GM18519 (cell line): ENCODE measurements at regions not wholly inside any gene's neighbourhood (a gene's known extent, or its start where the extent isn't known, plus 50 kb on each side); places are given as distances from the start of the nearest gene placed in this dataset.
"Not testable (repeated sequence)": the region's sequence is repeated elsewhere in the genome, so short reads cannot be mapped to it uniquely, and the experiment has no call there.

Experiments
- ATAC-seq: cut with Tn5 transposase; IDR thresholded peaks from one replicate; pipeline ENCODE4 v1.9.1; 2021; ENCODE audit warnings: mild to moderate bottlenecking, moderate library complexity; ENCODE audit not compliant: unreplicated experiment, low FRiP score

DNA sequence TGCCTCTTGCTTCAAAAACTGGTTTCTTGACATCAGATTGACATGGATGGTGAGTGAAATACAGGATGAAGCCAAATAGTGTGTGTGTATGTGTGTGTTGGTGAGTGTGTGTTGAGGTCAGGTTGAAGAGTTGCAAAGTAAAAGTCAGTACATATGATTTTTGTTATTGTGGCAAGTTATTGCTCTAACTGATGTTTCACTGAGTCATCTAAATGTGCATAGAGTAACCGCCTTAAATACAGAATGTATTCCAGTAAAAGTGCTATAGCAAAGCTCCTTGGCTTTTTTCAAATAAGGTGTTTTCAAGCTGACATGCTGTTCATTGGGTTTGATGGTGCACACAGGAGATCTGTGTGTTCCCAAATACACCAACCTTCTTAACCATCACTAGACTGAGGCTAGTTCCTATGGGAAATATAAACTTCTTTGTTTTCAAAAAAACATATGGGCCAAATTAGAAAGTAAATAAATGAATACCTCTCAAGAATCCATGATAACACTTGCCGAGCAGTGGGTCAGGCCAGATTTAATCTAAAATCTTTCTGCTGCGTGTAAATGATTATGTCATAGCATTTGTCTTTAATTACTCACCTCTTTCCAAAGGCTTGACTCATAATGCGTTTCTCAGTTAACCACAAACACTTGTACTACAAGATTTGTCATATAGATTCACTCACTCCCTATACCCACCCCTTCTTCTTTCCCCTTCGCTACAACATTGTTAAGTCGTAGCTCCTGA, 151.1 kb downstream of the LYPLAL1 start:
- ATAC-seq: no peak

DNA sequence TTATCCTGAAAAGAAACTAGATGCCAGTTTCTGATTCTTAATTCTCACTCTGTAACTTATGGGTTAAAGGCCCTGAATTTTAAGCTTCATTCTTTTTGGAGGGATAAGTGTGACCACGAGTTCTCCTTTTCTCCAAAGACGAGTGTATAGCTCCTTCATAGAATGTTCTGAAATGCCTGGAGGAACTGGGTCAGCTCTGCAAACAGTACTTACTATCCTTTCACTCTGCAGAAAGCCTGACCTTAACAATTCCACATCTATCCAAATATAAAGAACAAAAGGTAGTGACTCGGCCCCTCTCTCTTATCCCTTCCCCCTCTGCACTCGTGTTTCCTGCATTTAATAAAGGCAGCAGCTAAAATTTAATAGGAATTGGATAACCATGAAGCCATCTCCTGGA, 150.5 kb downstream of the LYPLAL1 start:
- no peak for ATAC-seq

DNA sequence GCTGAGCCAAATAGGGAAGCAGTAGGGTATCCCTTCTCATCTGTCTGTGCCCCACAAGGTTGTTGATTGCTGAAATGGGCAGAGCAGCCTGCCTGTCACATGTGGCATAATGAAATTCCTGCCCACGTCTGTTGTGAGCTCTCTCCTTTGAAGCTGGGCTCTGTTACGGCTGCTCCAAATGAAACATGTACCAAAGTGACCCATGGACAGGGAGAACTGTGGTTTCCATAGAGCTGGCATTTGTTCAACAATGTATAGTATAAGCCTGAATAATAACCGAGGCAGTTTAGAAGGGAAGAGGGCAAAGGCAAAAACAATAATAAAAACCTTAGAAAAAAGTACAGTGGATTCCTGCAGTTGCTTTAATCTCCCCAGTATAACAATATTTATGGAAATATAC, 149.7 kb downstream of the LYPLAL1 start:
- no peak for ATAC-seq

DNA sequence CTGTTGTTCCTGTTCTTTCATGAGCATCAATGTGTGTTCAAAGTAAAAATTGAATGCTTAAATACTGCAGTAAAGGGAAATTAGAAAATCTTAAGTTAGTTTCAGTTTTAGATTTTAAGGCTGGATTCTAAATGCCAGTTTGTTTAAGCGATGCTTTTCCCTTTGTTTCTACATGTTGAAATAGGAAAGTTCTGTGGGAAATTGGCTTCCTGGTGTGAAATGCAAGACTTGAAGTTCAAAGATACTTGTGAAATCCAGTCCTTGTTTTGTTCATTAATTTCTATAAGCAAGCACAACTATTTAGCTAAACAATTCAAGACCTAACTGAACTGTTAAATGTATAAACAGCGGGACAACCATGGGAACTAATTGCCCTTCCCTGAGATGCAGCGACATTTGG, 149.1 kb downstream of the LYPLAL1 start:
- no peak for ATAC-seq

DNA sequence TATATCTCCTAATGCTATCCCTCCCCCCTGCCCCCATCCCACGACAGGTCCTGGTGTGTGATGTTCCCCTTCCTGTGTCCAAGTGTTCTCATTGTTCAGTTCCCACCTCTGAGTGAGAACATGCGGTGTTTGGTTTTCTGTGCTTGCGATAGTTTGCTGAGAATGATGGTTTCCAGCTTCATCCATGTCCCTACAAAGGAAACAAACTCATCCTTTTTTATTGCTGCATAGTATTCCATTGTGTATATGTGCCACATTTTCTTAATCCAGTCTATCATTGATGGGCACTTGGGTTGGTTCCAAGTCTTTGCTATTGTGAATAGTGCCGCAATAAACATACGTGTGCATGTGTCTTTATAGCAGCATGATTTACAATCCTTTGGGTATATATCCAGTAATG, 146.9 kb downstream of the LYPLAL1 start:
- ATAC-seq: not testable (repeated sequence)

DNA sequence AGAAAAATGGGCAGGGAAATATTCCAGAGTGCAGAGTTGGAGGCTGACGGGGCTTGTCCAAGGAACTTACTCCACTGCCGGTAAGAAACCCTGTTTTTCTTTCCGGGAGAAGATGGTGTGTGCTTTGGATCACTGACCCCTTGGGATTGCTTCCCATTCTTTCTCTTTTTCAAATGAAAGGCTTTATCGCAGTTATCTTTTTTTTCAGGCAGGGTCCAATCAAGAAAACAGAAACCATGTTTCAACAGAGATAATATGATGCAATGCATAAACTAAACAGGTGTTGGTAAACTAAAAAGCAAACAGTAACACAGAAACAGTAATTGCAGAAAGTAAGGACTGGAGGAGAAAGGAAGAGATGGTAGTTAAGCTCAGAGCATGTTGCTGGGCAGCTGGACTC, 145.1 kb downstream of the LYPLAL1 start:
- ATAC-seq: no peak

DNA sequence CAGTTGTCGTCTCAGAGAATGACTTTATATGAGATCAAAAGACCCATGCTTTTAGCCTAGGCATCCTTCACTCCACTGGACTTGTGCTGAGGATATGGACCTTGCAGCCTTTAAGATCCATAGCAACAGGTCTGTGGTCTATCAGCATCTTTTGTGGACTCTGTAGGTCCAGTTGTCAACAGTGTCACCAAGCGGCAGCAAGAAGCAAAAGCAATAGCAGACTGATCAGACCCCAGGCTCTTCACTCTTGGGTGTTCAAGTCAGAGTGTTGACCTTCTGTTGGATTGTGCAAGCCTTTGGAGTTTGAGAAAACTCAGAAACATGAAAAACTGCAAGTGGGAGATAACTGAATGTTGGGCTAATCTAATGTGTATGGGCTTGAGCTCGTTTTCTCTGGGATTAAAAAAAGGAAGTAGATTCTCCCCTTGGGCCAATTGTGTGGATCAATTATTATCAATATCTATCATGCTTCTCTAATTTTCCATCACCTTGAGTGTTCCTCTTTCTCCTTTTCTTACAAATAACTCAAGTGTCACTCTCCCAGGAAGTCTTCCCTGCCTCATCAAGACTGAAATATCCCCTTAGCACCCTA, 144.2 kb downstream of the LYPLAL1 start:
- peak; percentile 54 for ATAC-seq

DNA sequence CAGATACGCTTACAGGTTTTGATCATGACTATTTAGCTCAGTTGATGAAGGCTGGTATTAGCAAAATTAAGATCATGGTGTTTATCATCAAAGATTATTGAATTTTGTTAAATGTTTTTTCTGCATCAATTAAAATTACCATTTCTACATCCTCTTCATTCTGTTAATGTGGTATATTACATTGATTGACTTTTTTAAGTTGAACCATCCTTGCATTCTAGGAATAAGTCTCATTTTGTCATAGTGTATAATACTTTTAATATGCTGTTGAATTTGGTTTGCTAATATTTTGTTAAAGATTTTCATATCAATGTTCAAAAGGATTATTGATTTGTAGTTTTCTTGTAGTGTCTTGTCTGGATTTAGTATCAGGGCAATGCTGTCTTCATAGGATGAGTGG, 142.4 kb downstream of the LYPLAL1 start:
- no peak for ATAC-seq

DNA sequence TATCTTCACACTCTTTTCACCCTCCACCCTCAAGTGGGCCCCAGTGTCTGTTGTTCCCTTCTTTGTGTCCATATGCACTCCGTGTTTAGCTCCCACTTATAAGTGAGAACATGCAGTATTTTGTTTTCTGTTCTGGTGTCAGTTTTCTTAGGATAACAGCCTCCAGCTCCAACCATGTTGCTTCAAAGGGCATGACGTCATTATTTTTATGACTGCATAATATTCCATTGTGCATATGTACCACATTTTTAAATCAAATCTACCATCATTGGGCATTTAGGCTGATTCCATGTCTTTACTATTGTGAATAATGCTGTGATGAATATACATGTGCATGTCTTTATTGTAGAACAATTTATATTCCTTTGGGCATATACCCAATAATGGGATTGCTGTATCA, 140.3 kb downstream of the LYPLAL1 start:
- ATAC-seq: no peak

DNA sequence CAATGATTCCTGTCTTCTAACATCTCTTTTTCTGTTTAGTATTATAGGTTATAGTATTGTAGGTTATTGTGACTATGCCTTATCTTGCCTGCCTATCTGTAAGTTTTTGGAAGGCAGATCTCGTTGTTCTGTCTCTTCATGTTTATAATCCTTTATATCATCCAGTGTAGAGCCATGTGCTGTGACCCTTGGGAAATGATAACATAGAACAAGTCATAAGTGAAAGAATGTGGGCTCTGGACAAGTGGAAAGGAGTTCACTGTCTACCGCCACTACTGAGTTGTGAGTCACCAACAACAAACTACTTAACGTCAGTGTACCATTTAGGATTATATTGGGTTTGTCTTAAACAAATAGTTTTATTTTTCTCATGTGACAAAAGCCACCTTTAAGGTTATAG, 139.3 kb downstream of the LYPLAL1 start:
- no peak for ATAC-seq

DNA sequence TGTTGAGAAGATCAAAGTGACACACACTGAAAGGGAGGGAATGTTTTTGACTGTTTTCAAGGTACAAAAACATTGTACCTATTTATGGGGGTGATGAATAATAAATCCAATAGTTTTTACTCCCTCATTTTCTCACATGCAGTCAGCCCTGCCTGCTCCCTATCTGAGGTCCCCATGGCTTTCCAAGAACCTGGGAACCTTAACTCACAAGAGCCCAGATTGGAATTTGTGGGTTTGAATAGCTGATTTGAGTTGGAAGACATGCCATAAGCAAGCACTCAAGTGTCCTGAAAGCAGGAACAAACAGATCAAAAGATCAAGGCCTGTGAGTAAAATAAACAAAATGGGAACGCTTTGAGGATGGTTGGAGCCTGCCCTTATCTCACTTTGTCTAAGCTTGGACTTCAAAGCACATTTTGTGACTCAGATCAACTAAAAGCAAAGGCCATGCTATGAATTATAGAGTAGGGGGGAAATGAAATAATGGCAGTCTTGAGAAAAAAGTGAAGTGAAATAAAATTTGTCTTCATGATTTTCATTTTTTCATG, 136.6 kb downstream of the LYPLAL1 start:
- no peak for ATAC-seq

DNA sequence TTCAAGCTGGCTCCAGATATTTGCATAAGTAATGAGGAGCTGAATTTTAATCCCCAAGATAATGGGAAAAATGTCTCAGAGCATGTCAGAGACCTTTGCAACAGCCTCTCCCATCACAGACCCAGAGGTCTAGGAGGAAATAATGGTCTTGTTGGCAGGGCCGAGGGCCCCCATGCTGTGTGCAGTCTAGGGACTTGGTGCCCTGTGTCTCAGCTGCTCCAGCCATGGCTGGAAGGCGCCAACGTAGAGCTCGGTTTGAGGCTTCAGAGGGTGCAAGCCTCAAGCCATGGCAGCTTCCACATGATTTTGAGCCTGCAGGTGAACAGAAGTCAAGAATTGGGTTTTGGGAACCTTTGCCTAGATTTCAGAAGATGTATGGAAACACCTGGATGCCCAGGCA, 134.7 kb downstream of the LYPLAL1 start:
- no peak for ATAC-seq

DNA sequence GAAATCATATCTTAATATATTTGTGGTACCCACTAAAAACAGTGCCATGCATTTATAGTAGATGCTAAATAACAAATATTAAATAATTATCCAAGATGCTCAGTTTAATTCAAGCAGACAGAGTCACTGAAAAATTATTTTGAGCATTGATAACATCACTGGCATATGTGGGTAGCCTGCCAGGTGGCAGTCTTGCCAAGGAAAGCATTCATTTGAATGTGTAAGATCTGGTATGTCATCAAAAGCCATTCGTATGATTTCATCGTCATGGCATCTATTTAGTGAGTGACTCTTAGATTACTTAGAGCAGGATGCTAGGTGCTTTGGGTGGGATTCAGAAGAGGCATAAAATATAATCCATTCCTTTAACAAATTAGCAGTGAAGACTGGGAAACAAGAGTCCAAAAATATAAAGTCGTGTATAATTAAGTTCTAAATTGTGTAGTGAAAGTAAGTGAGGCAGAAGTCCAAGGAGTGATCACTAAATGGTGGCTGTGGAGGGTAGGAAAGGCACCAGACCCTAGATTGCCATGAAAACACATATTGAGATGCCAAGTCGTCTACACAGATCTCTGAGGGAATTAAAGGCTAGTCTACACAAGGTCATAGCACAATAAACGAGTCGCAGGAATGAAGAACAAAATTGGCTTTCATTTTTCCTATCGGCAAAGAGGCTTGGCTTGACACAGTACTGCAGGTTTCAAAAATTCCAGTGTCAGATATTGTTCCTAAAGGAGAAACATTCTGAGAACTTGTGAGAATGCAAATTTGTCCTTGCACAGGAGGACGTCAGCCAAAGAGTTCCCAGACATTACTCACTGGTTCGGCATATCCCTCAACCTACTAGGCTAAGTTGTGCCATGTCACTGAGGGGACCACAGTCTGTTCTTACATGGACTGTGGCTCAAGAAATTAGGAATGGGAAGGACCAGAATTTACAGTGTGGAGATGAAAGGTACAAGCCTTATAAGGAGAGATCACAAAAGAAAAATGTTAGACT, 130.8 kb downstream of the LYPLAL1 start:
- ATAC-seq: no peak

DNA sequence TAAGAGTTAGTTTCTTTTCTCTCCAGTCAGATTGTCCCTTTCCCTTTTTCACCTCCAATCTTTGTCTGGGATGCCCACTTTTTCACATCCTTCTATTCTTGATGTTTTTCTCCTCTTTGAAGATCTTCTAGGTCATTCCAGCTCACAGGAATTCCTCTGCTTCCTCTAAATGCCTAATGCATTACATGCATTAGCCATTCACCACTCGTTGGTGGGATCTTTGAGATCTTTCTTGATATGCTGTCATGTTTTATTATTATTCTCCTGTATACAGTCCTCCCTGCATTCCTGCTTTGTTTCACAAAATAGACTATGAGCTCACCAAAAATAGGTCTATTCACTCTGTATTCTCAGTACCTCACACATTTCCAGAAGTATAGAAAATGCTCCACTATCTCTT, 129.0 kb downstream of the LYPLAL1 start:
- ATAC-seq: no peak

DNA sequence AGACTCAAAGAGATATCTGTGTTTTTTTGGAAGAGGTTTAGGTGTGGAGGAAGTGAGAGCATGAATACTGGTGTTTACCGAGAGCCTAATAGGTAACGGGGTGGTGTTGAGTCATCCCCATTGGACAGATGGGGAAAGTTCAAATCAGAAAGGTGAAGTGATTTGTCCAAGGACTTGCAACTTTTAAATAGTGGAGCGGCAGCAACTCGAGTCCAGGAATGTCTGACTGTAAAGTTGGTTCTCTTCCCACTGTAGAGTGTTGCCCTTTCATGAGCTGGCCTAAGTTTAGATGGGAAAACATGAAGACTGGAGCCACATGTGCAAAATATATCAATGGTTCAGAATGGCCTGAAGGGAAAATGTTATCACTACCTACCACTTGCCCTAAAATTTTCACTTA, 125.7 kb downstream of the LYPLAL1 start:
- ATAC-seq: no peak

DNA sequence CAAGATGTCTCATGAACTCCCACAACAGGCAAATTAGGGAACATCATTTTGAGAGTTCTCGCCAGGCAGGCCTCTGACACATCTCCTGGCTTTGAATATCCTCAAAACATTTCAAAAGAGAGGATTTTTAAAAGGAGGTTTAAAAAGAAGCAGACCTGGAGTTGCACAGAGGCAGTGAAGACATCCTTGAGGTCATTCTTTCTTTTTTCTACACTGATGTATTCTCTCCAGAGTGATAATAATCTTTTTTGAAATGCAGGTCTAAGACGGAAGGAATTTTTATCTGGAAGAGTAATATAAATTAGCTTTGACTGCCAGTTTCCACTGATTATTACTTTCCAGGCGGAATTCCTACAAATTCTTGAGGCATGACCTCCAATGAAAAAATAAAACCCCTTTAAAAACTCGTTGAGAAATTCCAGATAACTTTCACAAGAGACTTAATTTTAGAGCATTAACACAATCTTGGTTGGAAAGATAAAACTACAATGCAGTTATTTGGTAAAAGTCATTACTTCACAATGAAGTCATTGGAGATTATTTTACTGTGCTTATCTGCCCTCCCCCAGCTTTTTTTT, 125.0 kb downstream of the LYPLAL1 start:
- ATAC-seq: no peak

DNA sequence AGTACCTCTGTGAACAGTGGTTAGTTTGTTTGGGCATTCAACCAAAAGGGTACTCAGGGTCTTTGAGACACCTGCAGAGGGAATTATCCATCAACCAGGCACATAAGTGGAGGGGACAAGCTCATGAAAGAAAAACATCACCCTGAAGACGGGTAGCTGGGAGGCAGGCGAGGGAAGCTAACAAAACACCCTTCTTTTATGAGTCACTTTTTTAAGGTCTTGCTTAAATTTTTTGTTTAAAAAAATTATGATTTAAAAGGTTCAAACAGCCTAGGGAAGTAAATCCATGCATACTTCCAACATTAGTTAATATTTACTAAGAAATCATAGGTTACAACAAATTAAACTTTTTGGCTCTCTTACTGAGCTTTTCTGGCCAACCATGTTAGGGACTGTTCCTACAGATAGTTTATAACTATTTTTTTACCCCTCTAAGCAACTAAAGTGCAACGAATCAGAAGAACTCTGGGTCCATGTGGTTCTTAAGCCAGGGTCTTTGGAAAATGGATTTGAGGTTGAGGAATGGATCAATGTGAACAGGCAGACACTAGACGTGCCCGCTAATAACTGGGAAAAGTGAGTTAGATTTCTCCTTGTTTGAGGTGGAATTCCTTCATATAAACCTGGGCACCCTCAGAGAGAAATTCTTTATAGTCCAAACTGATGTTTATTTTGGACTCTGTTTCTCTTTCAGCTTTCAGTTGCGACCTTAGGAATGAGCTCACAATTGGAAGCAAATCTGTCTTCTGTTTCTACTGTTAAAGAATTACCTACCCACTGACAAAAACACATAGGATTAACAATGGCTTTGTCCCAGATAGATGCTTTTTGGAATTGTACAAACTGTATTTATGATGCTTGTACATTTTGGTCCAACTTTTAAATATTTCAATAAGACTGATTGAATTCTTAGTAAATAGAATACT, 123.0 kb downstream of the LYPLAL1 start:
- ATAC-seq: no peak

DNA sequence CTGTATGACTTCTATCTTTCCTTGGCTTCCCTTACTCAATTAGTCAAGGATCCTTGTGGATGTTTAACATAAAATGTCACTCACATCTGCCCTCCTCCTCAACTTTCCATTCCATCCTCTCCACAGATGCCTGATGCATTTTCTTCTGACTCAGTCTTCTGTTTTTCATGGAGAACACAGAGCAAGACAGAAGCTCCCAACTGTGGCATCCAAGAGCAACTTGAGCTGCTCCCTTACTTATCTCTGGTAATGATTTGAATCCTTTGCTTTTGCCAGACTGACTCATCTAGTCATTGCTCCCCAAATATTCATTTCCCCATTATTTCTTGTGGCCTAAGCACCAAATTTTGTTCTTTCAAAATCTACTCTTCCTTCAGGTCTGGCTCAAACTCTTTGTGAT, 120.6 kb downstream of the LYPLAL1 start:
- ATAC-seq: no peak

DNA sequence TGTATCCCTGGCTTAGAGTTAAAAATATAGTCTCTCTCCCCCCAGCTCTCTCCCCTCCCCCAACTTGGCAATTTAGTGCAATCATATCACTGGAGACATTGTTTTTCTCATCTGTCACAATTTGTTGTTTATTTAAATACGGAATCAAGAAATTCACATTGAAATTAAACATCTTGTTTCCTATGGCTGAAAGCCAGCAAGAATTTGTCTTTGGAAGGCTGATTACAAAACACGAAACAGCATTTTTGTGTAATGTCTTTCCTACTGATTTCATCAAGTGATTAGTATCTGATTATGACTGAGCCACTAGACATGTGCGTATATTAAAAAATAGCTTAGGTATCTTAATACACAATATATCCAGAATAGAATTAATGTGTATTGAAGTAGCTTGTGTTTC, 119.7 kb downstream of the LYPLAL1 start:
- ATAC-seq: no peak

DNA sequence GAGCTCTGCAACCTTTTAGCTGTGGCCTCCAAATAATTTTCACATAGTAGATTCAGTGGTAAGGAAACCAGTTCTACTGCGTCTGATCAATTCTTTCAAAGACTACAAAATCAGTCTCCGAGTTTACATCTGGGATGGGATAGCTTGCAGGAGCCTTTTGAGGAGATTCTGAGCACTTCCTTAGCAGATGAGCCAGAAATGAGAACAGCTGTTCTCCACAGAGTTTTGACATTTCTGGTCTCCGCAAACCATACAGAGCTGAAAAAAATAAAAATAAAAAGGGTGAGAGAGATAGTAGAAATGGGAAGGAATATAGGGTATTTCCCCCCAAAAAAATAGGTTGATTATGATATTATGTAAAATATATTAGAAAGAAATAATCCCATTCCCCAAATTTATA, 119.3 kb downstream of the LYPLAL1 start:
- ATAC-seq: no peak
